ENCODE measurements at regions not wholly inside any gene's neighbourhood (a gene's known extent, or its start where the extent isn't known, plus 50 kb on each side); places are given as distances from the start of the nearest gene placed in this dataset.

GRCh38 chr6:113394216-113394615, 462.9 kb upstream of the MARCKS start:
- no peak for DNase-seq

GRCh38 chr6:113394729-113395128, 462.4 kb upstream of the MARCKS start:
- no peak for DNase-seq

- no peak for DNase-seq
These were observed 460.4 kb upstream of the MARCKS start for GRCh38 chr6:113396730-113397129.

- no peak for DNase-seq
These were observed 459.9 kb upstream of the MARCKS start for GRCh38 chr6:113397236-113397635.

- no peak for DNase-seq
These were observed 455.9 kb upstream of the MARCKS start for GRCh38 chr6:113401231-113401630.

- DNase-seq: no peak
These were observed 454.6 kb upstream of the MARCKS start for GRCh38 chr6:113402544-113402943.

GRCh38 chr6:113403966-113404595, 453.1 kb upstream of the MARCKS start:
- no peak for DNase-seq

- DNase-seq: no peak
These were observed 451.7 kb upstream of the MARCKS start for GRCh38 chr6:113405326-113406047.

- DNase-seq: no peak
These were observed 451.0 kb upstream of the MARCKS start for GRCh38 chr6:113406048-113406695.

GRCh38 chr6:113411011-113411410, 446.1 kb upstream of the MARCKS start:
- DNase-seq: no peak

GRCh38 chr6:113412589-113413357, 444.4 kb upstream of the MARCKS start:
- DNase-seq: no peak

- DNase-seq: no peak
These were observed 442.6 kb upstream of the MARCKS start for GRCh38 chr6:113414511-113414910.

- no peak for DNase-seq
These were observed 441.0 kb upstream of the MARCKS start for GRCh38 chr6:113416170-113416569.

GRCh38 chr6:113420290-113420689, 436.9 kb upstream of the MARCKS start:
- no peak for DNase-seq

GRCh38 chr6:113421997-113422396, 435.1 kb upstream of the MARCKS start:
- no peak for DNase-seq

GRCh38 chr6:113423956-113424355, 433.2 kb upstream of the MARCKS start:
- DNase-seq: no peak

GRCh38 chr6:113425977-113426660, 431.0 kb upstream of the MARCKS start:
- DNase-seq: no peak

- DNase-seq: no peak
These were observed 429.5 kb upstream of the MARCKS start for GRCh38 chr6:113427617-113428016.

GRCh38 chr6:113428702-113429101, 428.4 kb upstream of the MARCKS start:
- DNase-seq: no peak

- DNase-seq: no peak
These were observed 424.4 kb upstream of the MARCKS start for GRCh38 chr6:113432521-113433334.

GRCh38 chr6:113433335-113433991, 423.7 kb upstream of the MARCKS start:
- no peak for DNase-seq

Data from NCI-H187 treated with DMSO at 0.1 percent for 48 hours (cell line).